SK-N-SH (cell line): ENCODE measurements at regions not wholly inside any gene's neighbourhood (a gene's known extent, or its start where the extent isn't known, plus 50 kb on each side); places are given as distances from the start of the nearest gene placed in this dataset.

Source experiments
- CTCF ChIA-PET: fragments of 300-600, 350-600 bp; formaldehyde crosslinking; extraction: SDS; loops from one replicate; lab custom pipeline; 2021; lab: Yijun Ruan, JAX
- POLR2A ChIA-PET: fragments of 350-600 bp; sonication (Branson Sonifier 250); formaldehyde crosslinking; extraction: SDS; loops from one replicate; lab custom pipeline; 2020; ENCODE audit warnings: antibody characterized with exemption, inconsistent platforms; lab: Yijun Ruan, JAX
- DNase-seq: peaks from one replicate; pipeline ENCODE4 v3.0.0; 2012
- H2AFZ ChIP-seq: fragments of 200-600 bp; sonication (generic); 2 replicates; pipeline ENCODE4 v1.8.1; 2016; ENCODE audit warnings: antibody characterized with exemption, mild to moderate bottlenecking, low read depth
- H3F3A ChIP-seq: fragments of 200-600 bp; sonication (generic); replicated peaks from 2 replicates; pipeline ENCODE3; 2016; ENCODE audit warnings: antibody characterized with exemption, mild to moderate bottlenecking; ENCODE audit not compliant: insufficient read depth
- H3K27ac ChIP-seq, 2 experiments: fragments of 200-500 bp in 1 of 2; fragments of 200-600 bp in 1 of 2; sonication (Bioruptor generic) in 1 of 2; sonication (generic), shearing (Covaris generic) in 1 of 2; 2 replicates each; pipeline versions ENCODE4 v1.5.1 to v1.6.1; 2014 to 2016; ENCODE audit warnings: low read depth in 2 of 2, inconsistent platforms in 1 of 2, low read length in 1 of 2, mild to moderate bottlenecking in 1 of 2, mixed read lengths in 1 of 2
- H3K27me3 ChIP-seq: fragments of 200-600 bp; sonication (generic), shearing (Covaris generic); 2 replicates; pipeline ENCODE4 v1.6.1; 2016; ENCODE audit warnings: mixed run types; ENCODE audit not compliant: insufficient read depth
- H3K36me3 ChIP-seq, 2 experiments: fragments of 200-500 bp in 1 of 2; fragments of 200-600 bp in 1 of 2; sonication (Bioruptor generic) in 1 of 2; sonication (generic) in 1 of 2; replicated peaks in 1 of 2; 2 replicates each; pipeline versions ENCODE3 to v1.5.1; 2014 to 2016; ENCODE audit warnings: low read length in 1 of 2, mild to moderate bottlenecking in 1 of 2; ENCODE audit not compliant: insufficient read depth in 2 of 2, control insufficient read depth in 1 of 2
- H3K4me1 ChIP-seq, 2 experiments: fragments of 200-500 bp in 1 of 2; fragments of 200-600 bp in 1 of 2; sonication (Bioruptor generic) in 1 of 2; sonication (generic), shearing (Covaris generic) in 1 of 2; 2 replicates each; pipeline versions ENCODE4 v1.5.1 to v1.6.1; 2014 to 2016; ENCODE audit warnings: low read depth in 1 of 2, low read length in 1 of 2, mixed run types in 1 of 2; ENCODE audit not compliant: insufficient read depth in 2 of 2, control insufficient read depth in 1 of 2
- H3K4me2 ChIP-seq: fragments of 200-600 bp; sonication (generic), shearing (Covaris generic); 2 replicates; pipeline ENCODE4 v1.6.1; 2017; ENCODE audit warnings: mixed run types
- H3K4me3 ChIP-seq, 2 experiments: fragments of 200-500 bp in 1 of 2; fragments of 200-600 bp in 1 of 2; sonication (Bioruptor generic) in 1 of 2; sonication (generic), shearing (Covaris generic) in 1 of 2; 2 replicates each; pipeline versions ENCODE4 v1.5.1 to v1.8.1; 2014 to 2016; ENCODE audit warnings: low read depth in 2 of 2, inconsistent platforms in 1 of 2, low read length in 1 of 2, mild to moderate bottlenecking in 1 of 2, mixed read lengths in 1 of 2, moderate library complexity in 1 of 2
- H3K79me2 ChIP-seq: fragments of 200-600 bp; sonication (generic); 2 replicates; pipeline ENCODE4 v1.8.1; 2017; ENCODE audit warnings: mild to moderate bottlenecking; ENCODE audit not compliant: insufficient read depth
- H3K9ac ChIP-seq: fragments of 200-600 bp; sonication (generic); 2 replicates; pipeline ENCODE4 v1.6.1; 2017; ENCODE audit warnings: mixed run types
- H3K9me2 ChIP-seq: fragments of 200-600 bp; sonication (generic); 2 replicates; pipeline ENCODE4 v1.6.1; 2017; ENCODE audit warnings: mixed run types
- H3K9me3 ChIP-seq: fragments of 200-600 bp; sonication (generic); 2 replicates; pipeline ENCODE4 v1.6.1; 2017; ENCODE audit warnings: mixed run types, mild to moderate bottlenecking, moderate library complexity
- H4K20me1 ChIP-seq: fragments of 200-600 bp; sonication (generic); 2 replicates; pipeline ENCODE4 v1.6.1; 2017; ENCODE audit warnings: mild to moderate bottlenecking, mixed run types; ENCODE audit not compliant: insufficient read depth
- CTCF ChIP-seq: fragments of 200-600 bp; sonication (generic); IDR thresholded peaks from 2 replicates; pipeline ENCODE4 v1.6.1; 2017; ENCODE audit warnings: antibody characterized with exemption, mild to moderate bottlenecking, moderate library complexity
- ELF1 ChIP-seq: IDR thresholded peaks from 2 replicates; pipeline ENCODE4 v1.4.0; 2012
- EP300 ChIP-seq, 2 experiments: IDR thresholded peaks; 2 replicates each; pipeline versions ENCODE4 v1.4.0 to v1.6.1; 2012; ENCODE audit warnings: borderline replicate concordance in 1 of 2, low read depth in 1 of 2, low read length in 1 of 2
- EZH2phosphoT487 ChIP-seq: fragments of 200-600 bp; sonication (generic); IDR thresholded peaks from 2 replicates; pipeline ENCODE4 v1.6.1; 2017; ENCODE audit warnings: low read depth, mixed run types, mild to moderate bottlenecking, antibody characterized with exemption, moderate library complexity, borderline replicate concordance
- FOSL2 ChIP-seq: IDR thresholded peaks from 2 replicates; pipeline ENCODE4 v1.4.0; 2012; ENCODE audit warnings: low read depth, mild to moderate bottlenecking, moderate library complexity, borderline replicate concordance
- FOXJ3 ChIP-seq: sonication (generic); formaldehyde crosslinking; IDR thresholded peaks from 2 replicates; pipeline ENCODE4 v1.5.1; 2020; ENCODE audit warnings: mild to moderate bottlenecking, missing genetic modification reagents
- IRF3 ChIP-seq: fragments of 150-350 bp; IDR thresholded peaks from 2 replicates; pipeline ENCODE4 v1.6.1; 2016; ENCODE audit warnings: mild to moderate bottlenecking, low read depth, low read length
- JUND ChIP-seq: IDR thresholded peaks from 2 replicates; pipeline ENCODE4 v1.4.0; 2012
- MAX ChIP-seq: IDR thresholded peaks from 2 replicates; pipeline ENCODE4 v1.4.0; 2012; ENCODE audit warnings: low read depth
- MEF2A ChIP-seq: IDR thresholded peaks from 2 replicates; pipeline ENCODE4 v1.4.0; 2012; ENCODE audit warnings: low read depth, borderline replicate concordance
- NRF1 ChIP-seq: IDR thresholded peaks from 2 replicates; pipeline ENCODE4 v1.6.1; 2012; ENCODE audit warnings: low read depth, mild to moderate bottlenecking, low read length
- PBX3 ChIP-seq: IDR thresholded peaks from 2 replicates; pipeline ENCODE4; 2012
- RCOR1 ChIP-seq: fragments of 150-350 bp; IDR thresholded peaks from 2 replicates; pipeline ENCODE4 v1.6.1; 2017; ENCODE audit warnings: antibody characterized with exemption, low read length
- REST ChIP-seq: IDR thresholded peaks from 2 replicates; pipeline ENCODE4 v1.6.1; 2012; ENCODE audit warnings: mild to moderate bottlenecking, low read depth, low read length, moderate library complexity
- YY1 ChIP-seq: IDR thresholded peaks from 2 replicates; pipeline ENCODE4 v1.4.0; 2012; ENCODE audit warnings: low read depth, mild to moderate bottlenecking
- ZBTB33 ChIP-seq: IDR thresholded peaks from 2 replicates; pipeline ENCODE4 v1.4.0; 2012; ENCODE audit warnings: low read depth, borderline replicate concordance
- WGBS: methylation state at CpG from one replicate; pipeline ENCODE4 v1.1.6; 2017; ENCODE audit warnings: low lambda C conversion rate; 5-methylcytosine and 5-hydroxymethylcytosine counted together

- TF ChIP-seq JUND (no peak), REST (no peak), IRF3 (no peak), FOXJ3 (CRISPR knock-in tag) (no peak)
- Histone ChIP-seq H3K79me2 (no peaks in the 10 kb centered on the region), H3K9ac (no peak overlapping the region), H3K4me3 (no peak overlapping the region), H3K27me3 (no peaks in the 10 kb centered on the region), H3K4me2 (no peak overlapping the region), H3K4me1 (no peaks in the 10 kb centered on the region), H2AFZ (no peak overlapping the region), H3K9me2 (no peaks in the 10 kb centered on the region), H3K36me3 (no peaks in the 10 kb centered on the region), H3K27ac (no peak overlapping the region), H3F3A (no peaks in the 10 kb centered on the region), H4K20me1 (no peaks in the 10 kb centered on the region), H3K9me3 (no peaks in the 10 kb centered on the region)
- ChIA-PET CTCF (interaction anchor here (1.1 kb wide), 1 partner anchor 206 kb away, joined by 4 read pairs; no protein-coding TSS in a partner anchor), POLR2A (no interaction called here)
- DNase-seq: no peak
- WGBS: 65% methylated on average over 5 of the region's 6 CpGs
Measured at GRCh38 chr6:148257810-148258209, 84.8 kb upstream of the SASH1 start.

GRCh38 chr6:148258868-148259267, 83.8 kb upstream of the SASH1 start:
- Histone ChIP-seq H2AFZ (no peak overlapping the region), H3K9me2 (no peaks in the 10 kb centered on the region), H3K4me3 (no peak overlapping the region), H3F3A (no peaks in the 10 kb centered on the region), H3K4me2 (no peak overlapping the region), H3K36me3 (no peaks in the 10 kb centered on the region), H4K20me1 (no peaks in the 10 kb centered on the region), H3K79me2 (no peaks in the 10 kb centered on the region), H3K27ac (no peak overlapping the region), H3K27me3 (no peaks in the 10 kb centered on the region), H3K9me3 (no peaks in the 10 kb centered on the region), H3K9ac (no peak overlapping the region), H3K4me1 (no peaks in the 10 kb centered on the region)
- POLR2A ChIA-PET: no interaction called here
- DNase-seq: no peak
- CTCF ChIA-PET: no interaction called here
- WGBS: 78% methylated on average over 5 of the region's 5 CpGs
- TF ChIP-seq RCOR1: no peak
- TF ChIP-seq FOSL2: no peak
- no peak for TF ChIP-seq NRF1
- TF ChIP-seq PBX3: no peak
- no peak for TF ChIP-seq EP300 (IDR thresholded peaks at IDR 0.05; ENCODE audit: borderline replicate concordance in 1 of 2, low read depth in 1 of 2, low read length in 1 of 2)
- TF ChIP-seq ZBTB33: no peak
- TF ChIP-seq EZH2phosphoT487: no peak
- TF ChIP-seq YY1: no peak
- no peak for TF ChIP-seq CTCF
- TF ChIP-seq ELF1: no peak
- no peak for TF ChIP-seq FOXJ3 (CRISPR knock-in tag)
- no peak for TF ChIP-seq IRF3
- no peak for TF ChIP-seq MEF2A
- TF ChIP-seq MAX: no peak
